Stimulated activated CD8-positive, alpha-beta memory T cell treated with anti-CD3 and anti-CD28 coated beads, Interleukin-15, amount 100 ng/mL, for 4 hours (primary cell): ENCODE measurements at regions not wholly inside any gene's neighbourhood (a gene's known extent, or its start where the extent isn't known, plus 50 kb on each side); places are given as distances from the start of the nearest gene placed in this dataset.

Experiments
- DNase-seq, 2 donors: peaks; one replicate each; pipeline ENCODE4 v3.0.0-alpha.2; 2020; ENCODE audit warnings: low read depth in 2 of 2

- DNase-seq, result no peak
These were observed 176.0 kb downstream of the ABHD5 start for GRCh38 chr3:43866529-43867353.

- DNase-seq, result no peak
These were observed 176.8 kb downstream of the ABHD5 start for GRCh38 chr3:43867436-43868072.

- no peak for DNase-seq
These were observed 178.8 kb downstream of the ABHD5 start for GRCh38 chr3:43869491-43869890.

GRCh38 chr3:43870120-43870519 is 179.4 kb downstream of the ABHD5 start:
- no peak for DNase-seq

GRCh38 chr3:43870844-43871626 is 180.3 kb downstream of the ABHD5 start:
- no peak for DNase-seq

- no peak for DNase-seq
These were observed 181.0 kb downstream of the ABHD5 start for GRCh38 chr3:43871627-43872245.

GRCh38 chr3:43872301-43872700 is 181.6 kb downstream of the ABHD5 start:
- DNase-seq, result no peak

GRCh38 chr3:43872901-43873300 is 182.2 kb downstream of the ABHD5 start:
- DNase-seq, result no peak

- no peak for DNase-seq
These were observed 183.0 kb downstream of the ABHD5 start for GRCh38 chr3:43873723-43874122.

- no peak for DNase-seq
These were observed 183.6 kb downstream of the ABHD5 start for GRCh38 chr3:43874290-43874689.

- no peak for DNase-seq
These were observed 184.0 kb downstream of the ABHD5 start for GRCh38 chr3:43874731-43875130.

GRCh38 chr3:43876648-43877047 is 185.9 kb downstream of the ABHD5 start:
- DNase-seq, result no peak

- DNase-seq, result no peak
These were observed 188.4 kb downstream of the ABHD5 start for GRCh38 chr3:43879166-43879565.

GRCh38 chr3:43882976-43883680 is 192.4 kb downstream of the ABHD5 start:
- no peak for DNase-seq

GRCh38 chr3:43883729-43884396 is 193.1 kb downstream of the ABHD5 start:
- no peak for DNase-seq

- no peak for DNase-seq
These were observed 193.8 kb downstream of the ABHD5 start for GRCh38 chr3:43884581-43884980.

- no peak for DNase-seq
These were observed 195.3 kb downstream of the ABHD5 start for GRCh38 chr3:43885908-43886618.

- no peak for DNase-seq
These were observed 201.3 kb downstream of the ABHD5 start for GRCh38 chr3:43892061-43892460.

- no peak for DNase-seq
These were observed 201.8 kb downstream of the ABHD5 start for GRCh38 chr3:43892526-43892925.

- no peak for DNase-seq
These were observed 203.0 kb downstream of the ABHD5 start for GRCh38 chr3:43893727-43894126.
